ENCODE measurements at regions not wholly inside any gene's neighbourhood (a gene's known extent, or its start where the extent isn't known, plus 50 kb on each side); places are given as distances from the start of the nearest gene placed in this dataset.

DNA sequence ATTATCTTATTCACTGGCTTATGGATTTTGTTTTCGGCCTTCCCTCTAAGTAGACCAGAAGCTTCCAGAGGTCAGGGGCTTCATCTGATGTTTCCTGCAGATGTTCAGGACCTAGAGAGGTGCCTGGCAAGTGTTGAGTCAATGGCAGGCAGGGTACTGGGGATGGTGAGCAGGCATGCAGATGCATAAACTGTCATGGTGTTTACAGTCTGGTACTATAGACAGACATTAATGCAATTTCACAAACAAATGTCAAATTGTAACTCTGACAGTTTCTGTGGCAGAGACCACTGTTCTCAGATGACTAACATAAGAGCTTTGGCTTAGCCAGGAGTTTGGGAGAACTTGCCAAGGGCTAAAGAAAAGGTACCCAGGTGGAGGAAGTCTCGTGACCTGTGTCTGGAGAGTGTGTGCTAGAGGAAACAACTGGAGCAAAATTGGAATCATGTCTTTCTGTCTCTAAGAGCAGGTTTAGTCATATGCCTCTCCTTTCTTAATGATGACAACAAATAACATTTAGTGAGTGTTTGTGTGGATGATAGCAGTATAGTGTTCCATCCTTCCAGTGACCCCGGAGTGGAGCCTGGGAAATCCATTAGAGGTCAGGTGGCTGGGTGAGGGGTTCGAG lies 53.7 kb upstream of the TRAK1 start:
- DNase-seq = no peak

DNA sequence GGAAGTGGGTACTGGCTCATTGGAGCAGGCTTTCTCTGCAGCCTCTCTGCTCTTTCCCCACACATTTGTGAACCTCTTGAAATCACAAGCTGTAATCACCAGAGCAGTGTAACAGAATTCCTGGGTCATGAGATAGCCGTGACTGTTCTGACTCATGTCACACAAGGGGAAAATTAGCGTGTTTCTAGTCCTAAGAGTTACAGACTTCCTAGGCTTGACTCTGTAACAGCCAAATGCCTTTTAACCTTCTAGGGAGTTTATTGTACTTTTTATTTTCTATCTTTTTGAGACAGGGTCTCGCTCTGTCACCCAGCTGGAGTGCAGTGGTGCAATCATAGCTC lies 54.7 kb upstream of the TRAK1 start:
- no peak for DNase-seq

- DNase-seq = no peak
Measured at GRCh38 chr3:42035816-42036482, 55.2 kb upstream of the TRAK1 start.

DNA sequence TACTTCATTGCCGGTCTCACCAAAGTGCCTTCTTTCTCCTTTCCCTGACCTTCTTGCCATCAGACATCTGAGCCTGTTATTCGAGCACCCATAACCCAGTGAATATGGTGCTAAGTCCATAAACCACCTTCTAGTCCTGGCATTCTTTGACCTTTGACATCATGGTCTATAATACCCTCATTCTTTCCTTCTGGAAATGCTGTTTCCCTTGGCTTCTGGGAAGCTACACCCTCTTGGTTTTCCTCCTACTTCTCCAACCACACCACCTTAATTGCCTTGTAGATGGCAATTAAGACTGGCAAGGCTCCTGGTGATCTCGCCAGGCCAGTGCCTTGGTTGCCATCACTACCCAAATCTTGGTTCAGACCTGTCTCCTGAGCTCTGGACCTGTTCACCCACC lies 56.1 kb upstream of the TRAK1 start:
- DNase-seq = no peak

DNA sequence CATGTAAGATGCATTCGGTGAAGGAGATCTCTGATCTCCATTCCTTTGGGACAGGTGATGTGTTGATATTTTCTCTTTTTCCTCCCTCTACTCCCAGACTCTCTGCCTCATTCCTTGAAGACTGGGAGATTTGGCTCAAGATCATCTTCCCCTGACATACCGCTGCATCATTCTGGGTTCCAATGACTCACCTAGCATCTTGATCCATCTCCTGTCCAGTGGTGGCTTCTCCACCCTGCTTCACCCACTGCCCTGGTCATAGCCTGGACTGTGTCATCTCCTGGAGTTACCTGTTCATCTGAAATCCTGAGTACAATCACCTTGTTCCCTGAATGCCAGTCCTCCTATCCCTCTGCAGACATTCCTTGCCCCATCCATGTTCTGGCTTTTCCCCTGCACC lies 57.4 kb upstream of the TRAK1 start:
- no peak for DNase-seq

- peak; percentile 80 for DNase-seq
Measured at GRCh38 chr3:42032693-42033349, 58.3 kb upstream of the TRAK1 start.

DNA sequence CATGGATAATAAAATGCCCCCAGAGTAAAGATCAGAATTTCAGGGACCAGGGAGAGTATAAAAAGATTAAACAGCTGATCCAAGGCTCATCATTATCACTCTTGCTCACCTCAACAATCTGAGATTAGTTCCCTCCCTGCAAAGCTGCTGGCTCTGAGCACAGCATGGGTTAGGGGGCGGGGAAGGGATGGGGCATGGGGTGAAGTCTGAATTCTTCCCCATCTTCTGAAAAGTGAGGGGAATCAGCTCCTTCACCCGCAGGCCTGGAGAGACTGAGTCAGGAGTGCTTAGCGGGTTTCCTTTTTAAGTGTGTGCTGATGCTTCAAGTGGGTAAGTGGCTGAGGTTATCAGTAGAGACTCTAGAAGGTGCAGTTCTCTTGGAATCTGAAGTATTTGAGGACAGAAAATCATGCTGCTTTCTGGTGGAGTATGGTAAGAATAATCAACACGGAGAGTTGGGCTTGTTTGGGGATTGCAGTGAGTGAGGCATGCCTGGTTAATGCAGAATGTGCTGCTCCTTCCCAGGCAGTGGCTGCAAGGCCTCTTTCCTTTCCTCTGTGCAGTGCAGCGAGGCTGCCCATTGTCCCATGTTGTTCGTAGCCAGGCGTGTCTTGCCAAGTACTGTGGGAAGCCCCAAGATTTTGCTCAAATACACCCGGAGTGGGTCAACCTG lies 59.2 kb upstream of the TRAK1 start:
- DNase-seq = no peak

DNA sequence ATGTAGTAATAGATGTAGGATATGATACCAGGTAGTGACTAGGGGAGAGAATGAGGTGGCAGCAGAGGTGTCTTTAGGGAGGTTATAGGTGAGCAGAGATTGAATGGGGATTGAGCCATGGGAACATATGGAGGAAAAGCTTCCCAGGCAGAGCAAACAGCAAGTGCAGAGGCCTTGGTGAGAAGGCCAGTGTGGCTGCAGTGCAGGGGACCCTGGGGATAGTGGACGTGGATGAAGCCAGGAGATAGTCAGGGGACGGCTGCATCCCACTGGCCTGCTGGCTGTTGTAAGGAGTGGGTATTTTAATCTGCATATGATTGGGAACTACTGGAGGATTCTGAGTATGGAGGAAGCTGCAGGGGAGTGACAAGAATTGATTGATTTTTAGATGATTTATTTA lies 62.7 kb upstream of the TRAK1 start:
- no peak for DNase-seq

DNA sequence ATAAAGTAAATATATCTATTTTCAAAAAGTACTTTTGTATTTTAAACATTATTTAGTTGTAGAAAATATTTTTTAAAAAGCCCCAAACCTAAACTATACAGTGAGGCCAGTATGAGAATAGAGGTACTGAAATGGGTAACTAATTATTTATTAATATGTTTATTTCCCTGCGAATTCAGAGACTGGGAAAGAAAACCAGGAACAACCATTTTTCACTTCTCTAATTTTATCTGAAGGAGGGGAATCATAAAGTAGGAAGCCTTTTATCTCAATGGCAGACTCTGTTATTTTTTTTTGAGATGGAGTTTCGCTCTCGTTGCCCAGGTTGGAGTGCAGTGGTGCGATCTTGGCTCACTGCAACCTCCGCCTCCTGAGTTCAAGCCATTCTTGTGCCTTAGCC lies 63.6 kb upstream of the TRAK1 start:
- DNase-seq = no peak

GRCh38 chr3:42025370-42026138 lies 63.7 kb upstream of the ULK4 start:
- peak; percentile 92 for DNase-seq

DNA sequence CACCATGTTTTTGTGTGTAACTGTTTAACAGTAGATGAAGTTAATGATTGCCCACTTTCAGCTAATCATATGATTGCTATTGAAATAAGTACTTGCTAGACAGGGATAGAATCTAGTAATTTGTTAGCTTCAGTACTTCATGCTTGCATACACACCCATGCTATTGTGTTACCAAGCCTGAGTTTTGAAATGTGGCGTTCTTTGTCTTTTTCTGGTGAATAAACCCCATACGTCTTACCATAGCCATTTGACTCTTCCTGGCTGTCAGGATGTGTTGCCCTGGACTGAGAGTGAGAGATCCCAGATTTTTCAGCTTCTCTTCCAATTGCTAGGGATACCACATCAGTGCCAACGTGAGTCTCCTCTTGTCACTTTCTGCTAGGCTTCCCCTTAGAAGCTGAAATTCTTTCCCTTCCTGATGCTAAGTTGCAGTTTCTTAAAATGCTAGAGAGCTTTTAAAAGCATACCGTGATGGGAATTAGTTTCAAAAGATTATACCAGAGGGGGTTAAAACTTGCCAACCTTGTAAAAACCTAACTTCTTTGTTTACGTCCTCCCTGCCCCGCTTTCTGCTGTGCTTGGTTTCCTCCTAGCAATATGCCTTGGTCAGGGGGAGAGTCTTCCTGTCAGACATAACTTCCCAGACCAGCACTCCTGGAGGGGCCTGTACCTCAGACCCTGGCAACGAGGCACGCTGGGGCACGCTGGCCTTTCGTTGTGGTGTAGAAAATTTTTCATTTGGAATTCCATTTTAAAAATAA lies 62.9 kb upstream of the ULK4 start:
- no peak for DNase-seq

DNA sequence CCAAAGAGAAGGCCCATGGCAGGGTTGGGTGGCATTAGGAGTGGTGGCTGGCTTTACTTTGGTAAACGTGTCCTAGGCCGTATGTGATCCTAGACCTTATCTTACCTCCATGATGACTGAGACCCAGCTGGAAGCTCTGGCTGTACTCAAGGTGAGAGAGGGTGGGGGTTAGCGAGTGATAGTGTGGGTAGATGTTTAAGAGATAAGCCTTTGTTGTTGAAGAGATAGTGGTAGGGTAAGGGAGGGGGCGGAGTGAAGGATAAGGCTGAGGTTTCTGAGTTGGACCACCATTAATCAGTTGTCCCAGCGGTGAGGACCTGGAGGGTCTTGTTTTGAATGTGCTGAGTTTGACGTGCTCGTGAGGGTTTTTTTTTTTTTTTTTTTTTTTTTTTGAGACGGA lies 61.5 kb upstream of the ULK4 start:
- DNase-seq = peak; percentile 1

DNA sequence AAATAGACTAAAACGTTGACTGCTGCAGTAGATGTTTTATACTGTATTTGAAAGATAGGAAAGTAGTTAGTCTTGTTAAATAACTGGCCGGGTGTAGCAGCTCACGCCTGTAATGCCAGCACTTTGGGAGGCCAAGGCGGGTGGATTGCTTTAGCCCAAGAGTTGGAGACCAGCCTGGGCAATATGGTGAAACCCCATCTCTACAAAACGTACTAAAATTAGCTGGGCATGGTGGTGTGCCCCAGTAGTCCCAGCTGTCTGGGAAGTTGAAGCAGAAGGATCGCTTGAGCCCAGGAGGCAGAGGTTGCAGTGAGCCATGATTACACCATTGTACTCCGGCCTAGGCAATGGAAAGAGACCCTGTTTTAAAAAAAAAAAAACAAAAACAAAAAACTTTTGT lies 60.5 kb upstream of the ULK4 start:
- DNase-seq = no peak

GRCh38 chr3:42020684-42021307 lies 58.9 kb upstream of the ULK4 start:
- DNase-seq = no peak

- no peak for DNase-seq
Measured at GRCh38 chr3:42019953-42020260, 58.0 kb upstream of the ULK4 start.

GRCh38 chr3:42019144-42019952 lies 57.4 kb upstream of the ULK4 start:
- DNase-seq = no peak

GRCh38 chr3:42014921-42015533 lies 53.1 kb upstream of the ULK4 start:
- DNase-seq = peak; percentile 2

- DNase-seq = peak; percentile 2
Measured at GRCh38 chr3:42014458-42014920, 52.6 kb upstream of the ULK4 start.

GRCh38 chr3:42013691-42014457 lies 52.0 kb upstream of the ULK4 start:
- DNase-seq = peak; percentile 17
